SK-N-SH treated with all-trans-retinoic acid at 6 μM for 48 hours (cell line): ENCODE measurements at regions not wholly inside any gene's neighbourhood (a gene's known extent, or its start where the extent isn't known, plus 50 kb on each side); places are given as distances from the start of the nearest gene placed in this dataset.

Experiments
- PATZ1 ChIP-seq: fragments of 250-450 bp; sonication (Bioruptor Pico); IDR thresholded peaks from 2 replicates; pipeline ENCODE4 v1.8.0; 2020; ENCODE audit warnings: mild to moderate bottlenecking, moderate library complexity, borderline replicate concordance
- PPARA ChIP-seq: fragments of 250-450 bp; sonication (Bioruptor Pico); IDR thresholded peaks from 2 replicates; pipeline ENCODE4 v1.5.0; 2020; ENCODE audit warnings: mild to moderate bottlenecking, borderline replicate concordance
- ZFP3 ChIP-seq: fragments of 250-450 bp; sonication (Bioruptor Pico); IDR thresholded peaks from 2 replicates; pipeline ENCODE4 v1.5.0; 2020; ENCODE audit warnings: mild to moderate bottlenecking, moderate library complexity
- ZFP30 ChIP-seq: fragments of 450-650 bp; formaldehyde crosslinking; IDR thresholded peaks from 2 replicates; pipeline ENCODE4 v1.5.0; 2022; ENCODE audit warnings: mild to moderate bottlenecking, moderate library complexity
- ZNF565 ChIP-seq: fragments of 450-650 bp; formaldehyde crosslinking; conservative IDR thresholded peaks from 2 replicates; pipeline ENCODE4 v1.5.0; 2020; ENCODE audit warnings: low read depth, mild to moderate bottlenecking, moderate library complexity
- TF ChIP-seq, protein P1 (sequence below): fragments of 250-450 bp; sonication (Bioruptor Pico); IDR thresholded peaks from 2 replicates; pipeline ENCODE4 v1.5.1; 2020; ENCODE audit warnings: low read depth, mild to moderate bottlenecking, moderate library complexity

DNA sequence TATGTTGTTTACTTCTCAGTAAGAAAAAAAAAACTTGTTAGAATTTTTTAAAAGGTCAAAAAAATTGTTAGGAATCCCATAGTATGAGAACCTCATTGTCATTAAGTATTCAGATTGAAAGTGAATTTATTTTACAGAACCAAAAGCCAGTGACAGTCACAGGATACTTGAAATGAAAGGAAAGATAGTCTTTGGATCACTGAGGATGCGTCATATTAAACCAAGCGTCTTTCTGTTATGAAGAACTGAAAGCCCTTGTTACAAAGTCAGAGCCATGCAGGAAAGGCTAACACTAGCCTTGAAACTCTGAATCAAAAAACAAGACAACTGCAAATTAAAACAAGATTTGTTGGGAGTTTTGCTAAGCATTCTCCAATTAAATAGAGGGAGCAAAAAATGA, 1348.0 kb upstream of the SLC10A2 start:
- TF ChIP-seq PATZ1 (CRISPR knock-in tag) (no peak), ZFP30 (no peak), PPARA (no peak), ZFP3 (CRISPR knock-in tag) (no peak), ZNF565 (CRISPR knock-in tag) (no peak)
- TF ChIP-seq, protein P1, sequence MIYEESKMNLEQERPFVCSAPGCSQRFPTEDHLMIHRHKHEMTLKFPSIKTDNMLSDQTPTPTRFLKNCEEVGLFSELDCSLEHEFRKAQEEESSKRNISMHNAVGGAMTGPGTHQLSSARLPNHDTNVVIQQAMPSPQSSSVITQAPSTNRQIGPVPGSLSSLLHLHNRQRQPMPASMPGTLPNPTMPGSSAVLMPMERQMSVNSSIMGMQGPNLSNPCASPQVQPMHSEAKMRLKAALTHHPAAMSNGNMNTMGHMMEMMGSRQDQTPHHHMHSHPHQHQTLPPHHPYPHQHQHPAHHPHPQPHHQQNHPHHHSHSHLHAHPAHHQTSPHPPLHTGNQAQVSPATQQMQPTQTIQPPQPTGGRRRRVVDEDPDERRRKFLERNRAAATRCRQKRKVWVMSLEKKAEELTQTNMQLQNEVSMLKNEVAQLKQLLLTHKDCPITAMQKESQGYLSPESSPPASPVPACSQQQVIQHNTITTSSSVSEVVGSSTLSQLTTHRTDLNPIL (CRISPR knock-in tag) = no peak
